Tibial nerve (tissue), 4 donors: ENCODE measurements at regions not wholly inside any gene's neighbourhood (a gene's known extent, or its start where the extent isn't known, plus 50 kb on each side); places are given as distances from the start of the nearest gene placed in this dataset.

Experiments
- EP300 ChIP-seq, 2 donors: sonication (generic); formaldehyde crosslinking; IDR thresholded peaks; one replicate each; pipeline ENCODE4 v1.6.1; 2017; ENCODE audit warnings: antibody characterized with exemption in 2 of 2, mild to moderate bottlenecking in 1 of 2
- POLR2A ChIP-seq, 2 donors: fragments of 450-650 bp; IDR thresholded peaks; one replicate each; pipeline ENCODE4 v1.6.1; 2017; ENCODE audit warnings: antibody characterized with exemption in 2 of 2, mild to moderate bottlenecking in 2 of 2, moderate library complexity in 2 of 2
- TF ChIP-seq, protein P1 (sequence below), 5 experiments: fragments of 200-600 bp in 3 of 5; fragments of 450-650 bp in 2 of 5; sonication (generic) in 3 of 5; IDR thresholded peaks; one replicate each; pipeline ENCODE4 v1.5.1; 2016 to 2019; ENCODE audit warnings: antibody characterized with exemption in 5 of 5, mild to moderate bottlenecking in 3 of 5, moderate library complexity in 2 of 5

- TF ChIP-seq, protein P1, sequence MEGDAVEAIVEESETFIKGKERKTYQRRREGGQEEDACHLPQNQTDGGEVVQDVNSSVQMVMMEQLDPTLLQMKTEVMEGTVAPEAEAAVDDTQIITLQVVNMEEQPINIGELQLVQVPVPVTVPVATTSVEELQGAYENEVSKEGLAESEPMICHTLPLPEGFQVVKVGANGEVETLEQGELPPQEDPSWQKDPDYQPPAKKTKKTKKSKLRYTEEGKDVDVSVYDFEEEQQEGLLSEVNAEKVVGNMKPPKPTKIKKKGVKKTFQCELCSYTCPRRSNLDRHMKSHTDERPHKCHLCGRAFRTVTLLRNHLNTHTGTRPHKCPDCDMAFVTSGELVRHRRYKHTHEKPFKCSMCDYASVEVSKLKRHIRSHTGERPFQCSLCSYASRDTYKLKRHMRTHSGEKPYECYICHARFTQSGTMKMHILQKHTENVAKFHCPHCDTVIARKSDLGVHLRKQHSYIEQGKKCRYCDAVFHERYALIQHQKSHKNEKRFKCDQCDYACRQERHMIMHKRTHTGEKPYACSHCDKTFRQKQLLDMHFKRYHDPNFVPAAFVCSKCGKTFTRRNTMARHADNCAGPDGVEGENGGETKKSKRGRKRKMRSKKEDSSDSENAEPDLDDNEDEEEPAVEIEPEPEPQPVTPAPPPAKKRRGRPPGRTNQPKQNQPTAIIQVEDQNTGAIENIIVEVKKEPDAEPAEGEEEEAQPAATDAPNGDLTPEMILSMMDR (IDR thresholded peaks at IDR 0.05), result no peak
- TF ChIP-seq POLR2A (IDR thresholded peaks at IDR 0.05), result no peak
- TF ChIP-seq EP300 (IDR thresholded peaks at IDR 0.05), result no peak
These were observed 687.2 kb downstream of the FAM133A start for GRCh38 chrX:94361241-94361640.
